Posterior cingulate gyrus (tissue), 11 donors: ENCODE measurements at regions not wholly inside any gene's neighbourhood (a gene's known extent, or its start where the extent isn't known, plus 50 kb on each side); places are given as distances from the start of the nearest gene placed in this dataset.

Experiments used
- DNase-seq, 10 donors: peaks; one replicate each; pipeline versions ENCODE4 v3.0.0 to v3.0.0-alpha.2; 2020 to 2021; ENCODE audit warnings: mixed read lengths in 3 of 10
- intact Hi-C: fragments of 100-400 bp; cut with DNase I; formaldehyde crosslinking; loops from one replicate; pipeline ENCODE4 v1.15.1; 2023

GRCh38 chr10:42932116-42932515 lies 144.8 kb upstream of the RET start:
- intact Hi-C loops = no loop called here
- peak in 1 of 10 donors; percentile 82 for DNase-seq

- DNase-seq = peak in 1 of 10 donors; percentile 69
- intact Hi-C loops = no loop called here
These were observed 144.0 kb upstream of the RET start for GRCh38 chr10:42932735-42933447.

GRCh38 chr10:42933448-42934340 lies 143.2 kb upstream of the RET start:
- intact Hi-C loops = no loop called here
- peak in 1 of 10 donors; percentile 78 for DNase-seq

- no peak for DNase-seq
- intact Hi-C loops = no loop called here
These were observed 142.5 kb upstream of the RET start for GRCh38 chr10:42934351-42934811.

GRCh38 chr10:42934842-42935241 lies 142.0 kb upstream of the RET start:
- intact Hi-C loops = no loop called here
- no peak for DNase-seq

GRCh38 chr10:42935466-42935865 lies 141.4 kb upstream of the RET start:
- intact Hi-C loops = no loop called here
- DNase-seq = no peak

- DNase-seq = no peak
- intact Hi-C loops = no loop called here
These were observed 140.3 kb upstream of the RET start for GRCh38 chr10:42936580-42936979.

GRCh38 chr10:42937048-42937447 lies 139.8 kb upstream of the RET start:
- DNase-seq = no peak
- intact Hi-C loops = no loop called here

GRCh38 chr10:42937649-42938180 lies 139.2 kb upstream of the RET start:
- intact Hi-C loops = no loop called here
- DNase-seq = no peak

GRCh38 chr10:42938351-42938750 lies 138.5 kb upstream of the RET start:
- no peak for DNase-seq
- intact Hi-C loops = no loop called here

- intact Hi-C loops = no loop called here
- no peak for DNase-seq
These were observed 137.6 kb upstream of the RET start for GRCh38 chr10:42939237-42939636.

- intact Hi-C loops = no loop called here
These were observed 137.0 kb upstream of the RET start for GRCh38 chr10:42939685-42940366.

GRCh38 chr10:42940487-42941294 lies 136.2 kb upstream of the RET start:
- intact Hi-C loops = no loop called here
- DNase-seq = peak in 1 of 10 donors; percentile 64

More at GRCh38 chr10:42939685-42940366, 137.0 kb upstream of the RET start:
- peak in 1 of 10 donors; percentile 59 for DNase-seq

- DNase-seq = peak in 1 of 10 donors; percentile 52
- intact Hi-C loops = no loop called here
These were observed 135.6 kb upstream of the RET start for GRCh38 chr10:42941295-42941644.

GRCh38 chr10:42941790-42942189 lies 135.1 kb upstream of the RET start:
- intact Hi-C loops = no loop called here
- no peak for DNase-seq

- intact Hi-C loops = no loop called here
- DNase-seq = no peak
These were observed 134.5 kb upstream of the RET start for GRCh38 chr10:42942279-42942950.

- intact Hi-C loops = no loop called here
- peak in 1 of 10 donors; percentile 78 for DNase-seq
These were observed 133.6 kb upstream of the RET start for GRCh38 chr10:42943025-42943818.

- no peak for DNase-seq
- intact Hi-C loops = no loop called here
These were observed 128.8 kb upstream of the RET start for GRCh38 chr10:42948040-42948439.

GRCh38 chr10:42949287-42949686 lies 127.6 kb upstream of the RET start:
- DNase-seq = no peak
- intact Hi-C loops = no loop called here
